Suprapubic skin (tissue), 4 donors: ENCODE measurements at regions not wholly inside any gene's neighbourhood (a gene's known extent, or its start where the extent isn't known, plus 50 kb on each side); places are given as distances from the start of the nearest gene placed in this dataset.
"Not testable (repeated sequence)": the region's sequence is repeated elsewhere in the genome, so short reads cannot be mapped to it uniquely, and the experiment has no call there.

Experiments
- EP300 ChIP-seq: sonication (generic); formaldehyde crosslinking; IDR thresholded peaks from one replicate; pipeline ENCODE4 v1.6.1; 2017; ENCODE audit warnings: antibody characterized with exemption
- POLR2A ChIP-seq, 2 donors: fragments of 450-650 bp; IDR thresholded peaks; one replicate each; pipeline ENCODE4 v1.6.1; 2017; ENCODE audit warnings: antibody characterized with exemption in 2 of 2, mild to moderate bottlenecking in 2 of 2, moderate library complexity in 2 of 2
- POLR2AphosphoS5 ChIP-seq, 3 donors: sonication (generic); formaldehyde crosslinking; IDR thresholded peaks; one replicate each; pipeline ENCODE4 v1.6.1; 2017; ENCODE audit warnings: antibody characterized with exemption in 3 of 3
- TF ChIP-seq, protein P1 (sequence below), 2 donors: fragments of 200-600 bp in 1 of 2; fragments of 450-650 bp in 1 of 2; sonication (generic) in 1 of 2; IDR thresholded peaks; one replicate each; pipeline ENCODE4 v1.5.1; 2016 to 2019; ENCODE audit warnings: antibody characterized with exemption in 2 of 2, mild to moderate bottlenecking in 1 of 2, moderate library complexity in 1 of 2

DNA sequence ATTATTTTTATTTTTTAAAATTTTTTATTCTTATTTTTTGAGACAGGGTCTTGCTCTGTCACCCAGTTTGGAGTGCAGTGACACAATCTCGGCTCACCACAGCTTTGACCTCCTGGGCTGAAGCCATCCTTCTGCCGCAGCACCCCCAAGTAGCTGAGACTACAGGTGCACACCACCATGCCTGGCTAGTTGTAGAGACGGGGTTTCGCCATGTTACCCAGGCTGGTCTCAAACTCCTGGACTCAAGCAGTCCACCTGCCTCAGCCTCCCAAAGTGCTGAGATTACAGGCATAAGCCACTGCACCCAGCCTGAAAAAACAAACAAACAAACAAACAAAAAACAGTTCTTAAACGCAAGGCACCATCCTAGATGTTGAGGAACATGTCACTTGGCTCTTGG is 66.5 kb downstream of the SOD2 start:
- TF ChIP-seq, protein P1, sequence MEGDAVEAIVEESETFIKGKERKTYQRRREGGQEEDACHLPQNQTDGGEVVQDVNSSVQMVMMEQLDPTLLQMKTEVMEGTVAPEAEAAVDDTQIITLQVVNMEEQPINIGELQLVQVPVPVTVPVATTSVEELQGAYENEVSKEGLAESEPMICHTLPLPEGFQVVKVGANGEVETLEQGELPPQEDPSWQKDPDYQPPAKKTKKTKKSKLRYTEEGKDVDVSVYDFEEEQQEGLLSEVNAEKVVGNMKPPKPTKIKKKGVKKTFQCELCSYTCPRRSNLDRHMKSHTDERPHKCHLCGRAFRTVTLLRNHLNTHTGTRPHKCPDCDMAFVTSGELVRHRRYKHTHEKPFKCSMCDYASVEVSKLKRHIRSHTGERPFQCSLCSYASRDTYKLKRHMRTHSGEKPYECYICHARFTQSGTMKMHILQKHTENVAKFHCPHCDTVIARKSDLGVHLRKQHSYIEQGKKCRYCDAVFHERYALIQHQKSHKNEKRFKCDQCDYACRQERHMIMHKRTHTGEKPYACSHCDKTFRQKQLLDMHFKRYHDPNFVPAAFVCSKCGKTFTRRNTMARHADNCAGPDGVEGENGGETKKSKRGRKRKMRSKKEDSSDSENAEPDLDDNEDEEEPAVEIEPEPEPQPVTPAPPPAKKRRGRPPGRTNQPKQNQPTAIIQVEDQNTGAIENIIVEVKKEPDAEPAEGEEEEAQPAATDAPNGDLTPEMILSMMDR (IDR thresholded peaks at IDR 0.05): not testable (repeated sequence)
- not testable (repeated sequence) for TF ChIP-seq POLR2A (IDR thresholded peaks at IDR 0.05); EP300; POLR2AphosphoS5 (IDR thresholded peaks at IDR 0.05)
